ENCODE measurements at regions not wholly inside any gene's neighbourhood (a gene's known extent, or its start where the extent isn't known, plus 50 kb on each side); places are given as distances from the start of the nearest gene placed in this dataset.
"Not testable (repeated sequence)": the region's sequence is repeated elsewhere in the genome, so short reads cannot be mapped to it uniquely, and the experiment has no call there.

DNA sequence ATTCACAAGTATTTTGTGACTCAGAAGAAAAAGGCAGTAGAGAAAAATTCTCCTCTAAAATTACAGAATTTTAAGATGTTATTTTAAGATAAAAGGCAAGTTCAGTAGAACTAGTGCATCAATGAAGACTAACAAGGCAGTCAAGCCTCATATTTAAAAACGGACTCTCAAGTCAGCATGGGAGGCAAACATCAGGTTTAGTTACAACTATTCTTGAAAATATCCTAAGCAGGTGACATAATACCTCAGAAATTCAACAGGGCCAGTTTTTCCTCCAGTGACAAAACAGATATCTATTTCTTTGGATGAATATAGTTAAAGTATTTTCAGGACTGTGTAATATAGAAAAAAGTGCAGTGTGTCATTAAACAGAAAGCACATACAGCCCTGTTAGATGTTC, 194.0 kb upstream of the NMUR2 start (continued):
- TF ChIP-seq, protein P1, sequence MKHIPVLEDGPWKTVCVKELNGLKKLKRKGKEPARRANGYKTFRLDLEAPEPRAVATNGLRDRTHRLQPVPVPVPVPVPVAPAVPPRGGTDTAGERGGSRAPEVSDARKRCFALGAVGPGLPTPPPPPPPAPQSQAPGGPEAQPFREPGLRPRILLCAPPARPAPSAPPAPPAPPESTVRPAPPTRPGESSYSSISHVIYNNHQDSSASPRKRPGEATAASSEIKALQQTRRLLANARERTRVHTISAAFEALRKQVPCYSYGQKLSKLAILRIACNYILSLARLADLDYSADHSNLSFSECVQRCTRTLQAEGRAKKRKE (CRISPR knock-in tag; IDR thresholded peaks at IDR 0.05; ENCODE audit: low read depth) = no peak

DNA sequence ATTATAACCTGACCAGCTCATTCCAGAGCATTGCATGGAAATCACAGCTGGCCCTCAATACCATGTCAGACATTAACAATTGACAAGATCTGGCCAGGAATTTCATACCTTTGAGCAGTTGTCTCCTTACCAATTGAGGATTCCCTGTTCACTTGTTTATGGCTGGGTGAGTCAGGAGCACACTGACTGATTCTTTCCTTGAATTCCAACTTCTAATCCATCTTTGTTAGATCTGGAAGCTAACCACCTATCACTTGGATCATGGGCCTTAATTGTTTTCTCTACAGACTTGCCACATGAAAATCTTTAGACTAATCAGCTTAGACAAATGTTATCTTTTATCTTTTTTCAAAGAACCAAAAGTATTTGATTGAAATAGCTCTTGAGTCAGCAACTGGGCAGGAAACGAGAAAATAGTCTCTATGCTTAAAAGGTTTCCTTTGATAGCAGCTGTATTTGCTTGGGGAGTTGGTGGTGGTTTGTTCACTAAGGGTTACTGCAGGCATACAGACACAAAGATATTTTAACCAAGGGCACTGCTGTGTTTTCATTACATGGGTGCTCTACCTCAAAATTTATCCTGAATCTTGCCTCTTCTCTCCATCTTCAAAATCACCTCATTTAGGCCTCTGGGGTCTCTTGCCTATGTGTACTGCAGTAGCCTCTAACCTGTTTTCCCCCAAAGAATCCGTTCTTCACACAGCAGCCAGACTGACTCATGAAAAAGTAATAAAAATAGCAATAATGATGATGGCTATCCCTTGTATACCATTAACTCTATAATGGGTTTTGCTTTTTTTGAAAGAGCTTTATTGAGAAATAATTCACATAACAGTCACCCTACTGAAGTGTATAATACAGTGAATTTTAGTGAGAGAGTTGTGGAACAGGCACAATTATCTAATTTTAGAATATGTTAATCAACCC, 197.0 kb upstream of the NMUR2 start:
- H3K9me3 ChIP-seq = no peaks in the 10 kb centered on the region
- ATAC-seq (no peak), DNase-seq (ENCODE audit: low read depth in 1 of 2, low spot score in 1 of 2) (no peak), FAIRE-seq (no peak)
- no peaks in the 10 kb centered on the region for H3K4me1 ChIP-seq
- ChIA-PET CTCF (no interaction called here), POLR2A (no interaction called here)
- no peak for TF ChIP-seq GATA3 (IDR thresholded peaks at IDR 0.05; ENCODE audit: borderline replicate concordance)
- TF ChIP-seq CBX8 (IDR thresholded peaks at IDR 0.05) = no peak
- TF ChIP-seq, protein P2, sequence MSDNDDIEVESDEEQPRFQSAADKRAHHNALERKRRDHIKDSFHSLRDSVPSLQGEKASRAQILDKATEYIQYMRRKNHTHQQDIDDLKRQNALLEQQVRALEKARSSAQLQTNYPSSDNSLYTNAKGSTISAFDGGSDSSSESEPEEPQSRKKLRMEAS (IDR thresholded peaks at IDR 0.05) = no peak
- no peak for TF ChIP-seq ZC3H11A (IDR thresholded peaks at IDR 0.05)
- TF ChIP-seq RARB (CRISPR knock-in tag; IDR thresholded peaks at IDR 0.05) = no peak
- no peak for TF ChIP-seq ZFP36 (IDR thresholded peaks at IDR 0.05; ENCODE audit: borderline replicate concordance, partially characterized antibody)
- TF ChIP-seq HOXA7 (CRISPR knock-in tag; IDR thresholded peaks at IDR 0.05) = no peak
- no peak for TF ChIP-seq NR3C1 (IDR thresholded peaks at IDR 0.05)
- TF ChIP-seq POLR2AphosphoS2 (conservative IDR thresholded peaks at IDR 0.05; ENCODE audit: low read length) = no peak
- no peak for TF ChIP-seq FOSB (CRISPR knock-in tag; IDR thresholded peaks at IDR 0.05)
- TF ChIP-seq KDM1A (IDR thresholded peaks at IDR 0.05; ENCODE audit: low read depth) = no peak
- TF ChIP-seq MAFK (IDR thresholded peaks at IDR 0.05; ENCODE audit: partially characterized antibody) = no peak
- H3K27ac ChIP-seq = no peak overlapping the region
- 2% methylated on average over 2 of the region's 2 CpGs for WGBS (ENCODE audit: missing lambda C conversion rate)
- no peak overlapping the region for H3K4me2 ChIP-seq
- no peak overlapping the region for H3K4me3 ChIP-seq

DNA sequence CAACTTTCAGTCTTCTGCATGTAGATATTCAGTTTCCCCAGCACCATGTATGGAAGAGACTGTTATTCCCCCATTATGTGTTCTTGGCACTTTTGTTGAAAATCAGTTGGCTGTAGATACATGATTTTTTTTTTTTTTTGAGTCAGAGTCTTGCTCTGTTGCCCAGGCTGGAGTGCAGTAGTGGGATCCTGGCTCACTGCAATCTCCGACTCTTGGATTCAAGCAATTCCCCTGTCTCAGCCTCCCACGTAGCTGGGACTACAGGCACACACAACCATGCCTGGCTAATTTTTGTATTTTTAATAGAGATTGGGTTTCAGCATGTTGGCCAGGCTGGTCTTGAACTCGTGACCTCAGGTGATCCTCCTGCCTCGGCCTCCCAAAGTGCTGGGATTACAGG, 201.0 kb upstream of the NMUR2 start:
- FAIRE-seq; ATAC-seq; DNase-seq (ENCODE audit: low read depth in 1 of 2, low spot score in 1 of 2); CTCF ChIA-PET; H3K9me3 ChIP-seq; H3K4me3 ChIP-seq; H3K4me2 ChIP-seq; POLR2A ChIA-PET; H3K4me1 ChIP-seq; H3K27ac ChIP-seq: not testable (repeated sequence)
- WGBS (ENCODE audit: missing lambda C conversion rate) = 2% methylated on average over 4 of the region's 4 CpGs

DNA sequence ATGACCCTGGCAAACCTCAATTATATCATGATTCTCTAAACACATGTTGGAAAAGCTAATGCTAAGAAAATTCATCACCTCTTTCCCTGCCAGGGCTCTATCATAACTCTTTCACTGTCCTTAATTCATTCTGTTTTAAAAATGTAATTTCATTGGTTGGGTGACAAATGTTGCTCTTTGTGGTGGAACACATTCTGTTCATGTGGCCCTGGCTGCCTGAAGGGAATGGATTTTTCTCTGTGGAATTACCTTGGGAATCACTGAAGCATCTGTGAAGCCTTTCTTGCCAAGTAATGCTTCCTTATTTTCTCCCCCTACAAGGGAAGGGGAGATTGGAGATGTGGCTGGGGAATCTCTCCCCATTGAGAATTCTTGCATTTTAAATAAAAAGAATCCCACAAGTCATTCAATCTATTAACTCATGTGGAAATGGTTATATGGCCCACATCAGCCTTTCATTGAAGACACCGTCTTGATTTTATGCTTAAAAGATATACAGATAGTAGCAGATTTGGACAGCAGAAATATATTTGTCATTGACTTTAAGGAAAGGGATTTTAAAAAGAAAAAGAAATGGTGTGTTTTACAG, 201.8 kb upstream of the NMUR2 start:
- CTCF ChIA-PET = no interaction called here
- no peaks in the 10 kb centered on the region for H3K4me1 ChIP-seq
- ATAC-seq = no peak
- no peak overlapping the region for H3K4me3 ChIP-seq
- DNase-seq (ENCODE audit: low read depth in 1 of 2, low spot score in 1 of 2) = no peak
- TF ChIP-seq RARB (CRISPR knock-in tag; IDR thresholded peaks at IDR 0.05) = no peak
- TF ChIP-seq, protein P2 (IDR thresholded peaks at IDR 0.05) = no peak
- no peak for TF ChIP-seq HOXB13 (CRISPR knock-in tag; IDR thresholded peaks at IDR 0.05; ENCODE audit: low read depth)
- 0% methylated on average over 1 of the region's 1 CpG for WGBS (ENCODE audit: missing lambda C conversion rate)
- no peak overlapping the region for H3K27ac ChIP-seq
- H3K4me2 ChIP-seq = no peak overlapping the region
- no peaks in the 10 kb centered on the region for H3K9me3 ChIP-seq
- POLR2A ChIA-PET = no interaction called here
- FAIRE-seq = no peak

DNA sequence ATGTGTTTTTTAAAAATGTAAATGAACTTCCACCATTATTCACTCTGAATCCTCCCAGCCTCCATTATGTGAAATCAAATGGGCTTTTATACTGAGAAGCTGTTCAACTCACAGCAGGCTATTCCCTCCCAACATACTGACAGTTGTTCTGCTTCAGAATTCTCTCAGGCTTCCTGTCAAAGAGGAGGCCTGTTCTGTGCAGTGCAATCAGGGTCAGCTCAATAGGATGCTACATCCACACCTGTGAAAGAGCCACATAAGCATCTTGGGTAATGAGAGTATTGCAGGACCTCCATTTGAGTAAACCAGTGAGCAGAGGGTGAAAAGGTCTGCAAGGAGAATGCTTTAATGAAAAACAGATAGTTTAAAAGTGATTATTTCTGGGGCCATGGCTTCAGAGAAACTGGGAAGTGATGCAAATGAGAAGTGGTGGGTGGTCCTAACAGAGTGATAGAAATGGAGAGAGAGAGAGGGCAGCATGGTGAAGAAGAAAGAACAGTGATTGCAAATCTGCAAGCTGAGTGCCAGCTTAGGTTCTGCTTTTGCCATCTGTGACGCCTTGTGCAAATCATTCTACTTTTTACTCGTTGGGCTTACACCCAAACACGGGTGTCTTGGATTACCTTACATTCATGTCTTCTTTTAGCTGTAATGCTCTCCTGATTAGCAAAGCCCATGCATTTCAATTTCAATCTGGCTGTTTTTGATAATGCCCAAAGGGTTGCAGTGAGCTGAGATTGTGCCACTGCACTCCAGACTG, 202.5 kb upstream of the NMUR2 start:
- no peak for ATAC-seq
- POLR2A ChIA-PET = no interaction called here
- 0% methylated on average over 3 of the region's 3 CpGs for WGBS (ENCODE audit: missing lambda C conversion rate)
- no peak for TF ChIP-seq CHD4 (IDR thresholded peaks at IDR 0.05; ENCODE audit: borderline replicate concordance)
- TF ChIP-seq KDM5A (IDR thresholded peaks at IDR 0.05) = no peak
- TF ChIP-seq, protein P3, sequence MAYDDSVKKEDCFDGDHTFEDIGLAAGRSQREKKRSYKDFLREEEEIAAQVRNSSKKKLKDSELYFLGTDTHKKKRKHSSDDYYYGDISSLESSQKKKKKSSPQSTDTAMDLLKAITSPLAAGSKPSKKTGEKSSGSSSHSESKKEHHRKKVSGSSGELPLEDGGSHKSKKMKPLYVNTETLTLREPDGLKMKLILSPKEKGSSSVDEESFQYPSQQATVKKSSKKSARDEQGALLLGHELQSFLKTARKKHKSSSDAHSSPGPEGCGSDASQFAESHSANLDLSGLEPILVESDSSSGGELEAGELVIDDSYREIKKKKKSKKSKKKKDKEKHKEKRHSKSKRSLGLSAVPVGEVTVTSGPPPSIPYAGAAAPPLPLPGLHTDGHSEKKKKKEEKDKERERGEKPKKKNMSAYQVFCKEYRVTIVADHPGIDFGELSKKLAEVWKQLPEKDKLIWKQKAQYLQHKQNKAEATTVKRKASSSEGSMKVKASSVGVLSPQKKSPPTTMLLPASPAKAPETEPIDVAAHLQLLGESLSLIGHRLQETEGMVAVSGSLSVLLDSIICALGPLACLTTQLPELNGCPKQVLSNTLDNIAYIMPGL (CRISPR knock-in tag; IDR thresholded peaks at IDR 0.05; ENCODE audit: borderline replicate concordance) = no peak
- TF ChIP-seq RARB (CRISPR knock-in tag; IDR thresholded peaks at IDR 0.05) = no peak
- TF ChIP-seq CEBPB (IDR thresholded peaks at IDR 0.05) = no peak
- TF ChIP-seq, protein P4, sequence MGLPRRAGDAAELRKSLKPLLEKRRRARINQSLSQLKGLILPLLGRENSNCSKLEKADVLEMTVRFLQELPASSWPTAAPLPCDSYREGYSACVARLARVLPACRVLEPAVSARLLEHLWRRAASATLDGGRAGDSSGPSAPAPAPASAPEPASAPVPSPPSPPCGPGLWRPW (IDR thresholded peaks at IDR 0.05) = no peak
- no peak for TF ChIP-seq NR3C1 (IDR thresholded peaks at IDR 0.05)
- TF ChIP-seq, protein P2 (IDR thresholded peaks at IDR 0.05) = no peak
- TF ChIP-seq, protein P5, sequence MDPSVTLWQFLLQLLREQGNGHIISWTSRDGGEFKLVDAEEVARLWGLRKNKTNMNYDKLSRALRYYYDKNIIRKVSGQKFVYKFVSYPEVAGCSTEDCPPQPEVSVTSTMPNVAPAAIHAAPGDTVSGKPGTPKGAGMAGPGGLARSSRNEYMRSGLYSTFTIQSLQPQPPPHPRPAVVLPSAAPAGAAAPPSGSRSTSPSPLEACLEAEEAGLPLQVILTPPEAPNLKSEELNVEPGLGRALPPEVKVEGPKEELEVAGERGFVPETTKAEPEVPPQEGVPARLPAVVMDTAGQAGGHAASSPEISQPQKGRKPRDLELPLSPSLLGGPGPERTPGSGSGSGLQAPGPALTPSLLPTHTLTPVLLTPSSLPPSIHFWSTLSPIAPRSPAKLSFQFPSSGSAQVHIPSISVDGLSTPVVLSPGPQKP (IDR thresholded peaks at IDR 0.05; ENCODE audit: low read depth, low read length) = no peak
- TF ChIP-seq HOXB5 (CRISPR knock-in tag; IDR thresholded peaks at IDR 0.05) = no peak

More for the DNA sequence above, 202.5 kb upstream of the NMUR2 start:
- DNase-seq (ENCODE audit: low read depth in 1 of 2, low spot score in 1 of 2) (no peak), FAIRE-seq (no peak)
- Histone ChIP-seq H3K27ac (no peak overlapping the region), H3K4me2 (no peak overlapping the region), H3K4me3 (no peak overlapping the region), H3K4me1 (no peaks in the 10 kb centered on the region), H3K9me3 (no peaks in the 10 kb centered on the region)
- CTCF ChIA-PET = no interaction called here
